AG09319 (cell line): ENCODE measurements at regions not wholly inside any gene's neighbourhood (a gene's known extent, or its start where the extent isn't known, plus 50 kb on each side); places are given as distances from the start of the nearest gene placed in this dataset.
"Not testable (repeated sequence)": the region's sequence is repeated elsewhere in the genome, so short reads cannot be mapped to it uniquely, and the experiment has no call there.

Experiments used
- DNase-seq: peaks from one replicate; pipeline ENCODE4 v3.0.0-alpha.2; 2010; ENCODE audit warnings: low read depth; ENCODE audit errors: extremely low read depth
- TF ChIP-seq, protein P1 (sequence below): IDR thresholded peaks from 2 replicates; pipeline ENCODE4 v1.5.1; 2011; ENCODE audit warnings: low read depth, mild to moderate bottlenecking, inconsistent platforms, low read length, moderate library complexity

- TF ChIP-seq, protein P1, sequence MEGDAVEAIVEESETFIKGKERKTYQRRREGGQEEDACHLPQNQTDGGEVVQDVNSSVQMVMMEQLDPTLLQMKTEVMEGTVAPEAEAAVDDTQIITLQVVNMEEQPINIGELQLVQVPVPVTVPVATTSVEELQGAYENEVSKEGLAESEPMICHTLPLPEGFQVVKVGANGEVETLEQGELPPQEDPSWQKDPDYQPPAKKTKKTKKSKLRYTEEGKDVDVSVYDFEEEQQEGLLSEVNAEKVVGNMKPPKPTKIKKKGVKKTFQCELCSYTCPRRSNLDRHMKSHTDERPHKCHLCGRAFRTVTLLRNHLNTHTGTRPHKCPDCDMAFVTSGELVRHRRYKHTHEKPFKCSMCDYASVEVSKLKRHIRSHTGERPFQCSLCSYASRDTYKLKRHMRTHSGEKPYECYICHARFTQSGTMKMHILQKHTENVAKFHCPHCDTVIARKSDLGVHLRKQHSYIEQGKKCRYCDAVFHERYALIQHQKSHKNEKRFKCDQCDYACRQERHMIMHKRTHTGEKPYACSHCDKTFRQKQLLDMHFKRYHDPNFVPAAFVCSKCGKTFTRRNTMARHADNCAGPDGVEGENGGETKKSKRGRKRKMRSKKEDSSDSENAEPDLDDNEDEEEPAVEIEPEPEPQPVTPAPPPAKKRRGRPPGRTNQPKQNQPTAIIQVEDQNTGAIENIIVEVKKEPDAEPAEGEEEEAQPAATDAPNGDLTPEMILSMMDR = no peak
- DNase-seq = no peak
Measured at GRCh38 chr5:12566441-12566840, 662.2 kb upstream of the CTNND2 start.

GRCh38 chr5:12557012-12557411, 652.8 kb upstream of the CTNND2 start:
- TF ChIP-seq, protein P1 = no peak
- DNase-seq = no peak

GRCh38 chr5:12526113-12526512, 621.9 kb upstream of the CTNND2 start:
- no peak for DNase-seq
- TF ChIP-seq, protein P1 = no peak

DNA sequence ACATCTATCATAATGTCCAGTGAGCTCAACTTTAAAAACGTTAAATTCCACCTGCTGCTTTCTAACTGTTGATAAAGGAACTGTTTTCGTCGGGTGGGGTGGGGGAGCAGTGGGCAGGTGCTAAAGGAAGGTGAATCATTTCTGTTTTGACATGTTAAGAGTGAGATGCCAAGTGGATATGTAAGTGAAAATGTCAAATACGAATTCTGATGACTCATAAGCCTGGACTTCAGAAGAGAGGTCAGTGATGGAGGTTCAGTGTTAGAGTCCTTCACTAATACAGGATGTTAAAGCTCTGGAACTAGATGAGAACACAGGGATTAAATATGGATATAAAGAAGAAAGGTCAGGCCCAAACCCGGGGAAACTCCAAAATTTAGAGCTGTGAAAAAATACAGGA, 617.9 kb upstream of the CTNND2 start:
- DNase-seq = no peak
- TF ChIP-seq, protein P1 = no peak

DNA sequence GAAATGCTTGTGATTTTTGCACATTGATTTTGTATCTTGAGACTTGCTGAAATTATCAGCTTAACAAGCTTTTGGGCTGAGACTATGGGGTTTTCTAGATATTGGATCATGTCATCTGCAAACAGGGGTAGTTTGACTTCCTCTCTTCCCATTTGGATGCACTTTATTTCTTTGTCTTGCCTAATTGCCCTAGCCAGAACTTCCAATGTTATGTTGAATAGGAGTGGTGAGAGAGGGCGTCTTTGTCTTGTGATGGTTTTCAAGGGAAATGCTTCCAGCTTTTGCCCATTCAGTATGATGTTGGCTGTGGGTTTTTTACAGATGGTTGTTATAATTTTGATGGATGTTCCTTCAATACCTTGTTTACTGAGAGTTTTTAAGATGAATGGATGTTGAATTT, 600.7 kb upstream of the CTNND2 start:
- not testable (repeated sequence) for DNase-seq

DNA sequence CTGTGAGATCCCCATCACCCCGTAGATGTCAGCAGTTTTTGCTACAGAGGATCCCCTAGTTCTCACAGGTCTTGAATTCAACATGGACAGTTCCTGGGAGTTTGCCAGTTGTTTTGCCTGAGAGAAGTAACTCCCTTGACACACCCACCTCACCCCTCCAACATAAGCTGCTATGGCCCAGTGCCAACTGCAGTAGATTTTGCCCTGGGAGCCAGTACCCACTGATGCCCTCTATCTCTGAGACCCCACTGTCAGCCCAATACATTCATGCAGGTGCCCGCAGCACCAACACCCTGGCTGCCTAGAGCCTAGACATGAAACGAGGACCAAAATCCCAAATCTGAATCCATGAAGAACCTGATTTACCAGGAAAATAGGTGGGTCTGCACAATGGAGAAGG, 583.9 kb upstream of the CTNND2 start:
- TF ChIP-seq, protein P1 = no peak
- no peak for DNase-seq

DNA sequence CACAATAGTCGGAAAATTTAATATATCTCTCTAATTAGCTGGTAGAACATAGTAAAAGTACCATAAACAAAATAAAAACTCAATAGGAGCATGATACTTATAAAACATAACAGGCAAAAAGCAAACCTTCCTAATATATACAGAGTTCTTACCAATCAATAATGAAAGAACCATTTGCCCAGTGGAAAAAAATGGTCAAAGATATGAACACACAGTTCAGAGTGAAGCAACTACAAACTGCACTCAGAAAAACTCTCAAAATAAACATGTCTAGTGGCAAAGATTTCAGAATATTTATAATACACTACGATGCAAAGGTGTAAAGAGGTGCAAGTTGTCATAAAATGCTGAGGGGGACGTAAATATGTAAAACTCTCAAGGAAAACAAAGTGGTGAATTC, 576.2 kb upstream of the CTNND2 start:
- TF ChIP-seq, protein P1 = no peak
- DNase-seq = no peak

DNA sequence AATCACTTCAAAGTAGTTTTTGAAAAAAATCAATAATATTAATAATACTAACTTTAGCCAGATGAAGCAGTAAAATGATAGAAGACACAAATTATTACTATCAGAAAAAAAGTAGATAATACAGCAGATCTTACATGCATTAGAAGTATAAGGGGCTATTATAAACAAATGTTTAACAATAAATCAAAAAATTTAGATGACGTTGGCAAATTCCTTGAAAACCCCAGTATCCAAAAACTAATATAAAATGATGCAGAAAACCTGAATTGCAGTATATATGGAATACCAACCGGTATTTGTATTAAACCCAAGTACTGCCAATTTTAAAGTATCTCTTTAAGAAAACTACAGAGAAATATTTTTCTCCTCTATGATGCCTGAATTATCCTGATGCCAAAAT, 573.3 kb upstream of the CTNND2 start:
- TF ChIP-seq, protein P1 = no peak
- DNase-seq = no peak
